GM19035 (cell line): ENCODE measurements at regions not wholly inside any gene's neighbourhood (a gene's known extent, or its start where the extent isn't known, plus 50 kb on each side); places are given as distances from the start of the nearest gene placed in this dataset.

Source experiments
- ATAC-seq: cut with Tn5 transposase; IDR thresholded peaks from one replicate; pipeline ENCODE4 v1.9.1; 2021; ENCODE audit not compliant: unreplicated experiment

DNA sequence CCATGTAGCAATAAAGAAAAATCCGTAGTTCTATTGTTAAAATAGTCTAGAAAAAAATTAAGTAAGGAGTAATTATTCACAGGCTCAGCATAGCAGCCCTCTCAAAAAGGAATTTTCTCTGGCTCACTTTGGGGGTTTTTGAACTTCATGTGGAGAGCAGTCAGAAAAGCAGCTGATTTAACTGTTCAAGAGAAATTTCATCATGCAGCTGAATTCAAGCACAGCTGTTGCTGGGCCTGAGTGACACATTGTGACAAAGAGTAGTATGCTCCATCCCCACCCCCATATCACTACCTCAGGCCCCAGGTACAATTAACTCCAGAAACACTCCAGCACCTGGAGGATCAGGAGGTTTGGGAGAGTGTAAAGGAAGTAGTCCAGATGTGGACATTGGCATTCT lies 272.1 kb downstream of the FAM76B start:
- ATAC-seq, result no peak

GRCh38 chr11:95516786-95517185 lies 272.8 kb downstream of the FAM76B start:
- ATAC-seq, result no peak

DNA sequence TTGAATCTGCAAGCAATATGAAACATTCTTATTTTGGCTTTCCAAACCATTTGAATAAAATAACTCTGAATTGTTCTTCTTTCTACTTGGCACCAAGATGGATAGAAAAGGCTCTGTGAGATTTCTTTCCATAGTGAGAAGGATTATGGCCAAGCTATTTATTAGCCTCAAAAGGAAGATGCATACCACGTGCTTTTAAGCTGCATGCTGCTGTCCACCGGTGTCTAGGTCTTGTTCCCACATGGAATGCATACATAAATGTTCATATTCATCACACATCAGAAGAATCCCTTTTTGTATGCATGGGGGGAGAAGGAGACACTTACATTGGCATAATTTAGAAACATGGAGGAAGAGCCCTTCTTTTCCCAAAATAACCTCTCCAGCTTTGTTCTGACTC lies 273.4 kb downstream of the FAM76B start:
- ATAC-seq, result no peak

GRCh38 chr11:95515371-95515770 lies 274.2 kb downstream of the FAM76B start:
- ATAC-seq, result no peak

GRCh38 chr11:95514416-95515110 lies 275.0 kb downstream of the FAM76B start:
- no peak for ATAC-seq

DNA sequence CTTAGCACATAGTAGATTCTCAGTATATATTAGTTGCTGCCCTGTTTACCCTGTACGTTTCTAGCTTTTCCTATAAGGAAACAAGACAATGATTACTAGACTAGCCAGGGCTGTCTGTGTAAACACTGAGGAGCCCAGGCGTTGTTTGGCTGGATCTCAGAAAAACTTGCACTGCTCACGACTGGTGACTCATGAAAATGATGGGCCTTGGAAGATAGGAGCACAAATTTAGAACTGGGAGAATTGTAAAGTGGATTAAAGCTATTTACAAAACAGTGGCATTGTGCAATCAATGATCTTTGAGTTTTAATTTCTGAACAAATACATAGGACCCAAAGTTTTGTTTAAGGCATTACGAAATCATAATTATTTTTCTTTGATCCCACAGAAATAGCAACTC lies 276.9 kb downstream of the FAM76B start:
- no peak for ATAC-seq

- no peak for ATAC-seq
Observed at GRCh38 chr11:95512177-95512576, 277.4 kb downstream of the FAM76B start.

DNA sequence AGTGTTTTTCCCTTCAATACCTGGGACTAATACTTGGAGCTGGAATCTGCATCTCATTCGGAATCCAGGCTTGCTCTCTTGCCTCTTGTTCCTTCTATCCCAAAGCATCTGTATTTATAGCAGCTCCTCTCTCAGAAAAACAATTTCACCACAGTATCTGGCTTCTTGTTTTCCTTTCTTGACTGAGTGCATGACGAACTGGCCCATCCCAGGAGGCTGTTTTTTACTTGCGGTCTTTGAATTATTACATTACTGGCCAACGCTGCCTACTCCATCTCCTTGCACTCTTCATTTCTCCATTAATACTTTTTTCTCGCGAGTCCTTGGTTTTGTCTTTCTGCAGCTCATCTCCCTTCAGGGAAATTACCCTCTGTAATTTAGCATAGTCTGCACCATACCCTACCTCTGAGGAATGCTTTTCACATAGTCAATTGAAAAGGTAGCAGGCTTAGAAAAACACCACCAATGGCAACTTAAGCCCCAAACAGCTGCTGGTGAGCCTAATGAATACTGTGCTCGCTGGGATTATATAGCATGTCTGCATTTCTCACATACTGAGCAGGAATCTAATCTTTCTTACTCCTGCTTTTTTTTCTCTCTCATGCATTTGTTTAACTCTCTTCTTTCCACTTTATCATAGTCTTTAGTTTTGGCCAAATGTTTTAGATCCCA lies 277.4 kb upstream of the SESN3 start:
- no peak for ATAC-seq

- no peak for ATAC-seq
Observed at GRCh38 chr11:95507794-95508193, 276.8 kb upstream of the SESN3 start.

- no peak for ATAC-seq
Observed at GRCh38 chr11:95506777-95507176, 275.8 kb upstream of the SESN3 start.

GRCh38 chr11:95505927-95506426 lies 275.0 kb upstream of the SESN3 start:
- no peak for ATAC-seq

- no peak for ATAC-seq
Observed at GRCh38 chr11:95503047-95503446, 272.0 kb upstream of the SESN3 start.

DNA sequence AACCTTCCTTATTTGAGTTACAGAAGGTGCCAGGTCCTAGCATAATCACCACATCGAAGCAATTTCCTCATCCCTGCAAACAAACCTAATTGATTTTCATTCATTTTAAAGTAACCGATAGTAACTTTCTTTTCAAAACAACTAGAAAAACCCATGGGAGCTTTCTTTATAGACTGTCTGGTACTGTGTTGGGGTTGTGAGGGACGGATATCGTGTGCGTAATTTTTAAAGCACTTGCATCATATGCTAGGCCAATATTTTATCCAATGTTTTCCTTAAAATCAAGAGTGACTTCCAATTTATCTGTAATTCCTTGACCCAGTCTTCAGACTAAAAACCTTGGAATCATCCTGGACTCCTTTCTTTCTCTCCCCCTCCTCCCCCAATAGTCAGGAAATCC lies 271.5 kb upstream of the SESN3 start:
- no peak for ATAC-seq

GRCh38 chr11:95501761-95502266 lies 270.8 kb upstream of the SESN3 start:
- no peak for ATAC-seq

DNA sequence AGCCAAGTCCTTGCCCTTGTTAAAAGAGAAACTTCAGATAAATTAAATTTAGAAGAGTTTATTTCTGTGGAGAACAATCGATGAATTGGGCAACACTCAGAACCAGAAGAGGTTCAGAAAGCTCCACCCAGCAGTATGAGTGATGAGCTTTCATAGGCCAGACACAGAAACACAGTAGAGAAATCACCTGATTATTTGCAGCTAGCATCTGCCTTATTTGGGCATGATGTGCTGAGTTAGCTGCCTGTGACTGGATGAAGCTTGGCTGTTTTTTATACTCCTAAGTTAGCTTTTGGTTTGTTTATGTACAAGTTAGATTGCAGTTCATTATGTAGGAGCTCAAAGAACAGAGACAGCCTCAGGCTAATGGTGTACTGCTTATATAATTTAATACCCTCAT lies 269.5 kb upstream of the SESN3 start:
- no peak for ATAC-seq

DNA sequence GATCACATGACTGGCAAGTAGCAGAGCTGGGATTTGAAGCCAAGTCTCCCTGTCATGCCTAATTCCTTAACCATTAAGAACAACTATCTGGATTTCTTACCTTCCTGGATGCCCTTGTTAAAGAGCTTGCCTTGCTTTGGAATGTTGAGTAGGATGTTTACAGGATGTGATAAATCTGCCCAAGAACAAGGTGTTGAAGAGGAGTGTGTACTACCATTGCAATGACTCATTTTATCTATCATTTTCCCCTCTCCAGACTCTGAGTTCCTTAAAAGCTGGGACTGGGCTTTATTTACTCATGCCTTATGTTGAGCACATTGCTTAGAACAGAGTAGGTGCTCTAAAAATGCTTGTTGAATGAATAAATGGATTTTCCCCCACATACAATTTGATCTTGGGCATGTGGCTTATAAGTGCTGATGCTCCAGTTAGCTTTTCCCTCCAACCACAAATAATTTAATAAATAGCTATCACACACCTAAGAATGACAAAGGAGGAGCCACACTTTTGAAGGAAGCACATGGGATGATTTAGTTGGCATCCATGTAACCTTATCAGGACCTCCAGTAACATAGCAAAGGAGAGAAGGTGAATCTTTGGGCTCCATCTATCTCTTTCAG lies 268.6 kb upstream of the SESN3 start:
- ATAC-seq, result no peak

DNA sequence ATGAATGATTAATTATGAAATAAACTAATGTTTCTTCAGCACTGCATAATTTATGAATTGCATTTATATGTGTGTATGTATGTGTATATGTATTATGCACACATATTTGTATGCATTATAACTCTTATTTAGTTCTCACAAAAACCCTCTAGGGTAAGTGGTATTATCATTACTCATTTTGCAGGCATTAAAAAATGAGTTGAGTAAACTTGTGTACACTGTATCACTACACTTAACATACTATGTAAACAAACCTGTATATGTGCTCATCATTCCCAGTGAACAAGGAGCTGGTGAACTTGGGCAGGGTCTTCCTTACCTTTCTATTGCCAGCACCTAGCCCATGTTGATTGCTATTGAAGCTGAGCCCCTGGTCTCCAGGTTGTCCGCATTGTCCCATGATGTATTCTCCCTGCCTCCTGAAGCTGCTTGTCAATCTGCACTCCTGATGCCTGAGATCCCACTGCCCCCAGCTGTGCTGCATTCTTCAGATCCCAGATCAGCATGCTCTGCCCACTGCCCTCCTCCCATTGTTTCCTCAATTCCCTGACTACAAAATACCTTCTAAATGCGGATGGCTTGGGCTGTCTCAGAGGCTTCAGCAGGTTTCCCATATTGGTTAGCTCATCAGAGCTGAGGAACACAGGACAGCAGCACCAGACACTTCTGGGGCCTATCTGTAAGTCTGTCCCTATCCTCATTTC lies 267.9 kb upstream of the SESN3 start:
- no peak for ATAC-seq

DNA sequence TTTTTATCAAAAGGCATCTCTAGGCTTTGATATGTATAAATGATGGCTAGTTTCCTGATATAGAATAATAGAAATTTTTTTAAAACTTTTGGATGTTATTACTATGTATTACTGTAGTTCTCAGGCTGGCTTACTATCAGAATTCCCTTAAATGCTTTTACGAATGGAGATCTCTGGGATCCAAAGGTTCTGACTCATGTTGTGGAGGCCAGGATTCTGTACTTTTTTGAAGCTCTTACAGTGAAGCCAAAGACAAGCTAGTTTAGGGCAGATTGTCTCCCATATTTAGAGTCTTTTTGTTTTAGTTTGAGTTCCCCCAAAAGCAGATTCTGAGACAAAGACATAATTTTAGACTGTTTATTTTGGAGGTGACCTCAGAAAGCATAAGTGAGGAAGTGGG lies 265.9 kb upstream of the SESN3 start:
- no peak for ATAC-seq

GRCh38 chr11:95495706-95496105 lies 264.7 kb upstream of the SESN3 start:
- no peak for ATAC-seq

GRCh38 chr11:95494856-95495255 lies 263.9 kb upstream of the SESN3 start:
- ATAC-seq, result no peak

- ATAC-seq, result no peak
Observed at GRCh38 chr11:95494167-95494566, 263.2 kb upstream of the SESN3 start.
